HEK293 (cell line): ENCODE measurements at regions not wholly inside any gene's neighbourhood (a gene's known extent, or its start where the extent isn't known, plus 50 kb on each side); places are given as distances from the start of the nearest gene placed in this dataset.

ENCODE experiments used
- CTCF ChIA-PET: fragments of 350-600 bp; formaldehyde crosslinking; extraction: SDS; loops from one replicate; lab custom pipeline; 2021; ENCODE audit warnings: antibody characterized with exemption; lab: Yijun Ruan, JAX
- POLR2A ChIA-PET: fragments of 300-600 bp; formaldehyde crosslinking; extraction: SDS; loops from one replicate; lab custom pipeline; 2020; ENCODE audit warnings: antibody characterized with exemption, inconsistent platforms; lab: Yijun Ruan, JAX
- H3K27ac ChIP-seq: fragments of 200-500 bp; sonication (Bioruptor generic); 2 replicates; pipeline ENCODE4 v1.5.1; 2014; ENCODE audit warnings: low read depth, low read length, control low read depth, inconsistent platforms; ENCODE audit errors: extremely low read depth
- H3K36me3 ChIP-seq, 2 experiments: fragments of 200-500 bp in 1 of 2; sonication (Bioruptor generic) in 1 of 2; 1 replicate in 1 of 2; 2 replicates in 1 of 2; pipeline ENCODE4 v1.5.1; 2014 to 2017; ENCODE audit warnings: inconsistent platforms in 2 of 2, low read length in 2 of 2; ENCODE audit not compliant: control insufficient read depth in 2 of 2, insufficient read depth in 1 of 2
- H3K4me1 ChIP-seq: fragments of 200-500 bp; sonication (Bioruptor generic); 2 replicates; pipeline ENCODE4 v1.5.1; 2014; ENCODE audit warnings: mild to moderate bottlenecking, low read length, inconsistent platforms; ENCODE audit not compliant: control insufficient read depth, insufficient read depth
- H3K4me3 ChIP-seq: 2 replicates; pipeline ENCODE4 v1.5.1; 2011; ENCODE audit warnings: low read depth, mild to moderate bottlenecking, control low read depth, low read length, moderate library complexity
- H3K9me3 ChIP-seq: fragments of 200-500 bp; sonication (Bioruptor generic); 2 replicates; pipeline ENCODE4 v1.5.1; 2014; ENCODE audit warnings: low read depth, low read length, inconsistent platforms; ENCODE audit not compliant: control insufficient read depth, insufficient read depth
- BCL11B ChIP-seq: fragments of 450-650 bp; formaldehyde crosslinking; IDR thresholded peaks from 2 replicates; pipeline ENCODE4 v1.5.1; 2016; ENCODE audit warnings: low read depth, missing biosample characterization, missing genetic modification characterization
- BCL6B ChIP-seq: fragments of 450-650 bp; formaldehyde crosslinking; IDR thresholded peaks from 2 replicates; pipeline ENCODE4 v1.5.1; 2017; ENCODE audit warnings: missing biosample characterization, missing genetic modification characterization
- INSM2 ChIP-seq: fragments of 450-650 bp; formaldehyde crosslinking; IDR thresholded peaks from 2 replicates; pipeline ENCODE4 v1.5.1; 2016; ENCODE audit warnings: missing biosample characterization, missing genetic modification characterization
- PATZ1 ChIP-seq: fragments of 450-650 bp; formaldehyde crosslinking; IDR thresholded peaks from 2 replicates; pipeline ENCODE4 v1.5.1; 2016; ENCODE audit warnings: missing biosample characterization, missing genetic modification characterization
- PRDM1 ChIP-seq: fragments of 450-650 bp; formaldehyde crosslinking; IDR thresholded peaks from 2 replicates; pipeline ENCODE4; 2016; ENCODE audit warnings: missing biosample characterization, missing genetic modification characterization
- PRDM2 ChIP-seq: fragments of 450-650 bp; formaldehyde crosslinking; IDR thresholded peaks from 2 replicates; pipeline ENCODE4 v1.5.1; 2016; ENCODE audit warnings: missing biosample characterization, missing genetic modification characterization, borderline replicate concordance
- RBAK ChIP-seq: fragments of 450-650 bp; formaldehyde crosslinking; IDR thresholded peaks from 2 replicates; pipeline ENCODE4 v1.5.1; 2016; ENCODE audit warnings: missing biosample characterization, missing genetic modification characterization
- ZBTB1 ChIP-seq: fragments of 450-650 bp; formaldehyde crosslinking; IDR thresholded peaks from 2 replicates; pipeline ENCODE4 v1.5.1; 2016; ENCODE audit warnings: missing biosample characterization, missing genetic modification characterization
- ZBTB21 ChIP-seq: fragments of 450-650 bp; formaldehyde crosslinking; IDR thresholded peaks from 2 replicates; pipeline ENCODE4 v1.5.1; 2017; ENCODE audit warnings: missing biosample characterization, missing genetic modification characterization
- ZBTB48 ChIP-seq: fragments of 450-650 bp; formaldehyde crosslinking; IDR thresholded peaks from 2 replicates; pipeline ENCODE4 v1.5.1; 2016; ENCODE audit warnings: missing biosample characterization, missing genetic modification characterization
- ZIC2 ChIP-seq: fragments of 450-650 bp; formaldehyde crosslinking; IDR thresholded peaks from 2 replicates; pipeline ENCODE4 v1.5.1; 2016; ENCODE audit warnings: missing biosample characterization, missing genetic modification characterization
- ZNF121 ChIP-seq: fragments of 450-650 bp; formaldehyde crosslinking; IDR thresholded peaks from 2 replicates; pipeline ENCODE4 v1.5.1; 2016; ENCODE audit warnings: missing biosample characterization, missing genetic modification characterization
- ZNF18 ChIP-seq: fragments of 450-650 bp; formaldehyde crosslinking; IDR thresholded peaks from 2 replicates; pipeline ENCODE4 v1.5.1; 2016; ENCODE audit warnings: missing biosample characterization, missing genetic modification characterization
- ZNF26 ChIP-seq: fragments of 450-650 bp; formaldehyde crosslinking; IDR thresholded peaks from 2 replicates; pipeline ENCODE4 v1.5.1; 2016; ENCODE audit warnings: missing biosample characterization, missing genetic modification characterization
- ZNF366 ChIP-seq: fragments of 450-650 bp; formaldehyde crosslinking; conservative IDR thresholded peaks from 2 replicates; pipeline ENCODE4 v1.5.1; 2016; ENCODE audit warnings: missing biosample characterization, missing genetic modification characterization
- ZNF37A ChIP-seq: fragments of 450-650 bp; IDR thresholded peaks from 2 replicates; pipeline ENCODE4 v1.5.1; 2018; ENCODE audit warnings: missing biosample characterization, missing genetic modification characterization
- ZNF433 ChIP-seq: fragments of 450-650 bp; formaldehyde crosslinking; IDR thresholded peaks from 2 replicates; pipeline ENCODE4 v1.5.1; 2016; ENCODE audit warnings: missing biosample characterization, missing genetic modification characterization, low read depth
- ZNF510 ChIP-seq: fragments of 450-650 bp; formaldehyde crosslinking; IDR thresholded peaks from 2 replicates; pipeline ENCODE4 v1.5.1; 2018; ENCODE audit warnings: mild to moderate bottlenecking, missing genetic modification characterization, missing biosample characterization; ENCODE audit not compliant: insufficient replicate concordance
- ZNF544 ChIP-seq: fragments of 450-650 bp; formaldehyde crosslinking; IDR thresholded peaks from 2 replicates; pipeline ENCODE4 v1.5.0; 2017; ENCODE audit warnings: missing biosample characterization, missing genetic modification characterization
- ZNF560 ChIP-seq: fragments of 450-650 bp; formaldehyde crosslinking; IDR thresholded peaks from 2 replicates; pipeline ENCODE4 v1.5.1; 2017; ENCODE audit warnings: missing biosample characterization, missing genetic modification characterization, borderline replicate concordance
- ZNF621 ChIP-seq: fragments of 450-650 bp; formaldehyde crosslinking; IDR thresholded peaks from 2 replicates; pipeline ENCODE4 v1.5.1; 2017; ENCODE audit warnings: missing biosample characterization, missing genetic modification characterization
- ZNF645 ChIP-seq: fragments of 450-650 bp; formaldehyde crosslinking; IDR thresholded peaks from 2 replicates; pipeline ENCODE4; 2016; ENCODE audit warnings: missing biosample characterization, missing genetic modification characterization
- ZNF837 ChIP-seq: fragments of 450-650 bp; formaldehyde crosslinking; IDR thresholded peaks from 2 replicates; pipeline ENCODE4 v1.5.1; 2016; ENCODE audit warnings: missing biosample characterization, missing genetic modification characterization

GRCh38 chr5:58087123-58087522 lies 372.8 kb downstream of the PLK2 start (continued):
- TF ChIP-seq ZNF121 (tag by site-specific recombination) (no peak), INSM2 (tag by site-specific recombination) (no peak), ZIC2 (tag by site-specific recombination) (no peak), PRDM2 (no peak), ZBTB21 (tag by site-specific recombination) (no peak), ZNF366 (no peak), ZNF621 (no peak), BCL11B (tag by site-specific recombination) (no peak)

GRCh38 chr5:58085800-58086199 lies 374.1 kb downstream of the PLK2 start:
- no peaks in the 10 kb centered on the region for H3K4me1 ChIP-seq
- ChIA-PET CTCF (interaction anchor here (0.6 to 1.2 kb wide), 2 partner anchors 22 to 401 kb away, joined by 3 to 7 read pairs; no protein-coding TSS in a partner anchor), POLR2A (no interaction called here)
- H3K4me3 ChIP-seq, result no peak overlapping the region
- H3K36me3 ChIP-seq, result no peaks in the 10 kb centered on the region
- no peak overlapping the region for H3K27ac ChIP-seq
- H3K9me3 ChIP-seq, result no peaks in the 10 kb centered on the region
- TF ChIP-seq ZNF837 (no peak), ZBTB48 (tag by site-specific recombination) (no peak), ZNF645 (tag by site-specific recombination) (no peak), ZNF26 (no peak), ZBTB1 (tag by site-specific recombination) (no peak), RBAK (tag by site-specific recombination) (no peak), ZNF433 (tag by site-specific recombination) (no peak), BCL6B (tag by site-specific recombination) (no peak), PRDM1 (tag by site-specific recombination) (no peak), ZNF37A (tag by site-specific recombination) (no peak), ZNF510 (no peak), PATZ1 (tag by site-specific recombination) (no peak), ZNF560 (no peak), ZNF544 (tag by site-specific recombination) (no peak), ZBTB21 (tag by site-specific recombination) (no peak), ZNF18 (tag by site-specific recombination) (no peak)
